ENCODE measurements at regions not wholly inside any gene's neighbourhood (a gene's known extent, or its start where the extent isn't known, plus 50 kb on each side); places are given as distances from the start of the nearest gene placed in this dataset.

- TF ChIP-seq, protein P1, sequence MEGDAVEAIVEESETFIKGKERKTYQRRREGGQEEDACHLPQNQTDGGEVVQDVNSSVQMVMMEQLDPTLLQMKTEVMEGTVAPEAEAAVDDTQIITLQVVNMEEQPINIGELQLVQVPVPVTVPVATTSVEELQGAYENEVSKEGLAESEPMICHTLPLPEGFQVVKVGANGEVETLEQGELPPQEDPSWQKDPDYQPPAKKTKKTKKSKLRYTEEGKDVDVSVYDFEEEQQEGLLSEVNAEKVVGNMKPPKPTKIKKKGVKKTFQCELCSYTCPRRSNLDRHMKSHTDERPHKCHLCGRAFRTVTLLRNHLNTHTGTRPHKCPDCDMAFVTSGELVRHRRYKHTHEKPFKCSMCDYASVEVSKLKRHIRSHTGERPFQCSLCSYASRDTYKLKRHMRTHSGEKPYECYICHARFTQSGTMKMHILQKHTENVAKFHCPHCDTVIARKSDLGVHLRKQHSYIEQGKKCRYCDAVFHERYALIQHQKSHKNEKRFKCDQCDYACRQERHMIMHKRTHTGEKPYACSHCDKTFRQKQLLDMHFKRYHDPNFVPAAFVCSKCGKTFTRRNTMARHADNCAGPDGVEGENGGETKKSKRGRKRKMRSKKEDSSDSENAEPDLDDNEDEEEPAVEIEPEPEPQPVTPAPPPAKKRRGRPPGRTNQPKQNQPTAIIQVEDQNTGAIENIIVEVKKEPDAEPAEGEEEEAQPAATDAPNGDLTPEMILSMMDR (IDR thresholded peaks at IDR 0.05) = no peak
- TF ChIP-seq ZFX (IDR thresholded peaks at IDR 0.05; ENCODE audit: borderline replicate concordance) = no peak
Observed at GRCh38 chrX:45751156-45751555, 550.5 kb upstream of the DIPK2B start.
